MG63 (cell line): ENCODE measurements at regions not wholly inside any gene's neighbourhood (a gene's known extent, or its start where the extent isn't known, plus 50 kb on each side); places are given as distances from the start of the nearest gene placed in this dataset.
"Not testable (repeated sequence)": the region's sequence is repeated elsewhere in the genome, so short reads cannot be mapped to it uniquely, and the experiment has no call there.

Source experiments
- DNase-seq: peaks from one replicate; pipeline ENCODE4 v3.0.0-alpha.2; 2020
- H3K27me3 ChIP-seq: fragments of 250-450 bp; sonication (Bioruptor Pico); 2 replicates; pipeline ENCODE4 v1.5.1; 2020; ENCODE audit warnings: mild to moderate bottlenecking, moderate library complexity
- H3K36me3 ChIP-seq: fragments of 250-450 bp; sonication (Bioruptor Pico); 2 replicates; pipeline ENCODE4 v1.5.1; 2020; ENCODE audit warnings: mild to moderate bottlenecking, moderate library complexity
- H3K4me3 ChIP-seq: fragments of 250-450 bp; sonication (Bioruptor Pico); 2 replicates; pipeline ENCODE4 v1.5.1; 2020; ENCODE audit warnings: mild to moderate bottlenecking, moderate library complexity
- H3K9me3 ChIP-seq: fragments of 250-450 bp; sonication (Bioruptor Pico); 2 replicates; pipeline ENCODE4 v1.5.1; 2020; ENCODE audit warnings: mild to moderate bottlenecking, moderate library complexity

DNA sequence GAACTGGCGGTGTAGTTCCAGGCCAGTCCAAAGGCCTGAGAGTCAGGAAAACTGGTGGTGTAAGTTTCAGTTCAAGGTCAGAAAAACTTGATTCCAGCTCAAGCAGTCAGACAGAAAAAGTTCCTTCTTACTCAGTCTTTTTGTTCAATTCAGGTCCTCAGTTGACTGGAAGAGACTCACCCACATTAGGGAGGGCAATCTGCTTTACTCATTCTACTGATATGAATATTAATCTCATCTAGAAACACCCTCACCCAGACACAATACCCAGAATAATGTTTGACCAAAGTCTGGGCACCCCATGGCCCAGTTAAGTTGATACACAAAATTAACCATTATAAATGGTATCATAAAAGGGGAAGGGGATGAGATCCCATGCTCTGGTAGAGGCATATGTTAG, 50.1 kb upstream of the LTA4H start:
- Histone ChIP-seq H3K4me3 (no peak overlapping the region), H3K27me3 (no peaks in the 10 kb centered on the region), H3K9me3 (peaks cover 5% of the 10 kb centered on the region; the same call in 1 of the 2 replicates), H3K36me3 (no peaks in the 10 kb centered on the region)
- no peak for DNase-seq

DNA sequence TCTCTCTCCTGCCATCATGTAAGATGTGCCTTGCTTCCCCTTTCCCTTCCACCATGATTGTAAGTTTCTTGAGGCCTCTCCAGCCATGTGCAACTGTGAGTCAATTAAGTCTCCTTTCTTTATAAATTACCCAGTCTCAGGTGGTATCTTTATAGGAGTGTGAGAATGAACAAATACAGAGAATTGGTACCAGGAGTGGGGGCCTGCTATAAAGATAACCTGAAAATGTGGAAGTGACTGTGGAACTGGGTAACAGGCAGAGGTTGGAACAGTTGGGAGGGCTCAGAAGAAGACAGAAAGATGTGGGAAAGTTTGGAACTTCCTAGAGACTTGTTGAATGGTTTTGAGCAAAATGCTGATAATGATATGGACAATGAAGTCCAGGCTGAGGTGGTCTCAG, 50.8 kb upstream of the LTA4H start:
- H3K4me3 ChIP-seq, H3K9me3 ChIP-seq, H3K27me3 ChIP-seq, DNase-seq, H3K36me3 ChIP-seq: not testable (repeated sequence)

DNA sequence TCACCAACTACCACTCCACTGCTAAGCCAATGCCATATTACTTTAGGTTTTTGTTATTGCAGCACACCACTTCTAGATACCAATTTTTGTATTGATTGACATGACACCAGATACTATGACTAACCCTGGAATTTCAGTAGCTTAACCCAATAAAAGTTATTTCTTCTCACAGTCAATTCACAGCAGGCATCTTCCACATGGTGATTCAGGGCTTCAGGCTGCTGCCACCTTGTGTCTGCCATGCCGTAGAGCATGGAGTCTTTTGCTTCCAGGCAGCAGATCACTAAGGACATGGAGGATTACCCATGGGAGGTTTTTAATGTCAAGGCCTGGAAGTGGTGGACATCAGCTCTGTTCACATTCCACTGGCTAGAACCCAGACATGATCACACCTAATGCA, 56.4 kb upstream of the LTA4H start:
- no peaks in the 10 kb centered on the region for H3K36me3 ChIP-seq
- no peaks in the 10 kb centered on the region for H3K27me3 ChIP-seq
- H3K9me3 ChIP-seq = peaks cover 2% of the 10 kb centered on the region
- no peak overlapping the region for H3K4me3 ChIP-seq
- DNase-seq = no peak

DNA sequence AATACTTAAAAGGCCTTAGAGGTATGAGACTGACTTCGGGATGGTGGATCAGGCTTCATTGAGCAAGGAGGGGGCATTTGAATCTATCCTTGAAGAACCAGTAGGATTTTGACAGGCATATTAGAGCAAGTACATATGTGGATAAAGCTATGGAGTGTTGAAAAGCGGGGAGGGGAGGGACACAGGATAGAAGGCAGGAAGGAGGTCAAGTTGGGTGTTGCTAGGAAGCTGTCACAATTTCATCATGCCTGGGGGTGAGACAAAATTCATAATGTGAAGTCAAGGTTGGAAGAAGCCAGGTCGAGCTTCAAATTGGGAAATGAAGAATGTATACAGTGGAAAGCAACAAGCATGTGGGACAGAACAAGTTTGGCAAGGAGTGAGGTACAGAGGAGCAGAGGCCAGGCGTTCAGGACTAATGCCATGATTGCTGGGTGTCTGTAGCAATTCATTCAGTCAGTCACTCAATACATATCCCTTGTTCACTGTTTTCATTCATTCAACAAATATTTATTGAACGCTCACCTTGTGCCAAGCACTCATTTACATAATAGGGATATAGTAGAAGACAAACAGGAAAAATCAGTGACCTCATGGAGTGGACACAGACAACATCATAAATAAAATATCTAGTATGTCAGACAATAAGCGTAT, 58.3 kb upstream of the LTA4H start:
- Histone ChIP-seq H3K36me3 (no peaks in the 10 kb centered on the region), H3K9me3 (peaks cover 2% of the 10 kb centered on the region), H3K27me3 (no peaks in the 10 kb centered on the region), H3K4me3 (no peak overlapping the region)
- DNase-seq = no peak

DNA sequence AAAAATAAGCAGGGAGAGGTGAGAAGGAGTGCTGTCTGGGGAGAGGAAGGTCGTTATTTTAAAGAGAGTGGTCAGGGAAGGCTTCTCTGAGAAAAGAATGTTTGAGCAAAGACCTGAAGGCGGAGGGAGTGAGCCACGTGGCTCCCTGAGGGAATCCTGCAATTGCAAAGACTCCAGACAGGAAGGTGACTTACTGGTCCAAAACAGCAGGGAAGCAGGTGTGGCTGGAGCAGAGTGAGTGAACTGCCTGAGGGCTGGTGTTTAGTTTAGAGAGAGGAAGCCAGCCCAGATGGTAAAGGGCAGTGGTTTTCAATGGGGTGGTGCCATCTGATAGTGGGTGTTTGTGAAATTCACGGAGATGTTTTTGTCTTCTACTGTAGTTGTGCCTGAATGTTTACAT, 58.8 kb upstream of the LTA4H start:
- Histone ChIP-seq H3K36me3 (no peaks in the 10 kb centered on the region), H3K4me3 (no peak overlapping the region), H3K9me3 (peaks cover 2% of the 10 kb centered on the region), H3K27me3 (no peaks in the 10 kb centered on the region)
- peak; percentile 56 for DNase-seq

DNA sequence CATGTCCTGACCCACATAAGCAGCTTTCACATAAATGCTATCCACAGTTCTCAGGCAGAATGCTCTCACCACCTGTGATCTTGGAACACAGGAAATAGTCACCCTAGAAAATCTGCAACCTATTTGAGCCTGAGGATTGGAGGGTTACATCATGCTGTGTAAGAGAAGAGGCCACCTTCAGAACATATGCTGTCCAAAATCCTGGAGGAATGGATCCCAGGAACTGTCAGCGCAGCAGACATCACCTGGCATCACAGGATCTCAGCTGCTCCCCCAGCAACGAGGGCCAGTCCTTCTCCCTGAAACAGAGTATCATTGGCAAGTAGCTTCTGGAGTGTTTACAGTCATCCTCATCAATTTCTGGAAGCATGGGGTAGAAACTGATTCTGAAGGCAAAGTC, 63.2 kb upstream of the LTA4H start:
- no peak for DNase-seq
- Histone ChIP-seq H3K36me3 (no peaks in the 10 kb centered on the region), H3K27me3 (no peaks in the 10 kb centered on the region), H3K4me3 (no peak overlapping the region), H3K9me3 (no peaks in the 10 kb centered on the region)

DNA sequence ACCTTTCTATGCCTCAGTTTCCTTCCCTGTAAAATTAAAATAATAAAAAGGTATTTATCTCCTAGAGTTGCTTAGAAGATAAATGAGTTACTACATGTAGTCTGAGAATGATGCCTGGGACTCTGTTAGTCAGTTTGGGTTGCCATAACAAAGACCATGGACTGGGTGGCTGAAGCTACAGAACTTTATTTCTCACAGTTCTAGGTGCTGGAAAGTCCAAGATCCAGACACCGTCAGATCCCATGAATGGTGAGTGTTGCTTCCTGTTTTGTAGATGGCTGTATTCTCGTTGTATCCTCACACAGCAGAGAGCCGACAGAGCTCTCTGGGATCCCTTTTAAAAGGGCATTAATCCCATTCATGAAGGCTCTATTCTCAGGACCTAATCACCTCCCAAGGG, 64.0 kb upstream of the LTA4H start:
- no peak overlapping the region for H3K4me3 ChIP-seq
- H3K36me3 ChIP-seq = no peaks in the 10 kb centered on the region
- no peak for DNase-seq
- H3K9me3 ChIP-seq = no peaks in the 10 kb centered on the region
- no peaks in the 10 kb centered on the region for H3K27me3 ChIP-seq

DNA sequence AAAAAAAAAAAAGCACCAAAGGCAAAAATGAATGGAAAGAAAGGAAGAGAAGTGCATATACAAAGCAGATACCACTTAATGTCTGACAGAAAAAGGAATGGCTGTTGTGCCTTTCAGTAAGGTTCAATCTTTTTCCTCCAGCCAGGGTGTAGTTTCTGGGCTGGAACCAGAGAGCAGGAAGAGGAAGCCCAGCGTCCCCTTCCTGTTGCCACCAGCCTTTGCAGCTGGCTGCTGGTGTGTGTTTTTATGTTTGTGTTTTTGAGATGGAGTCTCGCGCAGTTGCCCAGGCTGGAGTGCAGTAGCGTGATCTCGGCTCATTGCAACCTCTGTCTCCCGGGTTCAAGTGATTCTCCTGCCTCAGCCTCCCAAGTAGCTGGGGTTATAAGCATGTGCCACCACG, 64.6 kb upstream of the LTA4H start:
- no peak for DNase-seq
- Histone ChIP-seq H3K27me3 (no peaks in the 10 kb centered on the region), H3K4me3 (no peak overlapping the region), H3K9me3 (no peaks in the 10 kb centered on the region), H3K36me3 (no peaks in the 10 kb centered on the region)

DNA sequence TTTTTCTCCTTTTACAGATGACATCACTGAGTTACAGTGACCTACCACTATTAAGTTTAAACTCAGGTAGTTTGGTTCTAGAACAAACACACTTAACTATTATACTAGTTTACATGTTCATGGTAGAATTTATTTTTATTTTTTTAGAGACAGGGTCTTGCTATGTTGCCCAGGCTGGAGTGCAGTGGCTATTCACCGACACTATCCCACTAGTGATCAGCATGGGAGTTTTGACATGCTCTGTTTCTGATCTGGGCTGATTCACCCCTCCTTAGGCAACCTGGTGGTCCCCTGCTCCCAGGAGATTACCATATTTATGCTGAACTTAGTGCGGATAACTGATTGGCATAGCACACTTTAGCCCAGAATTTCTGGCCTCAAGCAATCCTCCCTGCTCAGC, 66.4 kb upstream of the LTA4H start:
- Histone ChIP-seq H3K36me3 (no peaks in the 10 kb centered on the region), H3K4me3 (no peak overlapping the region), H3K27me3 (no peaks in the 10 kb centered on the region), H3K9me3 (no peaks in the 10 kb centered on the region)
- DNase-seq = no peak

DNA sequence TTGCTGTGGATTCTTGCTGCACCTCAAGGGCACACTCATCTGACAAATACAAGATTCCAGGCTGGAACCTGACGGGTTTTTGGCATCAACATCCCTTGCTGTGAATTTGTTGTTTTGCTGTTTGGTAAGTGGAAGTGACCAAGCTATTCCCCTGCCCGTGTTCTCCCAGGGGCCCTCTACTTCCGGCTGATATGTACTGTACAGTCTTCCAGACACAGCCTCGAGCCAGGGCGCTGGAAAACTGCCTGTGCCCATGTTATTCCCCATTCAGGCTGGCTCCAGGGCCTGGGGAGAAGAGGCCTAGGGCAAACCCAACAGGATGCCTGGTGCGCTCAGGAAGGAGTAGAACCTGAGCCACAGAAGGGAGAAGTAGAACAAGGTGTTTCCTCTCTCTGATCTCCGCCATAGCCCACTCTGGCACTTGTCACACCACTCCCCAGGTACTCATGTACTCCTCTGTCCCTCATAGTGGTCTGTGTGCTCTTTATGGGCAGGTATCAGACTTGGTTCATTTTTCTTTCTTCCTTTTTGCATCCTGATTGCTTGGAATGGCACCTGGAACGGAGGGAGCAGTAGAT, 67.8 kb upstream of the LTA4H start:
- no peaks in the 10 kb centered on the region for H3K9me3 ChIP-seq
- no peaks in the 10 kb centered on the region for H3K36me3 ChIP-seq
- DNase-seq = no peak
- no peak overlapping the region for H3K4me3 ChIP-seq
- no peaks in the 10 kb centered on the region for H3K27me3 ChIP-seq

DNA sequence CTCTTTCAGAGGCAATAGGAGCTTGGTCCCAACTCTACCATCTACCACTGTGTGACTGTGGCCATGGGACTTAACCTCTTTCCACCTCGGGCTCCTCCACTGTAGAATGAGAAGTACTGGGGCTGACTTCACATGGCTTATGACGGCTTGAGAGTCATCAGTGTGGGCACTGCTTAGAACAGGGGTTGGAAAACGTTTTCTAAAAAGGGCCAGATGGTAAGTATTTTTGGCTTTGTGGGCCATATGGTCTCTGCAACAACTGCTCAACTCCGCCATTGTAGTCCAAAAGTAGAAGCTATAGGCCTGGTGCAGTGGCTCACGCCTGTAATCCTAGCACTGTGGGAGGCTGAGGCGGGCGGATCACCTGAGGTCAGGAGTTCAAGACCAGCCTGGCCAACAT, 69.2 kb upstream of the LTA4H start:
- H3K4me3 ChIP-seq = no peak overlapping the region
- H3K9me3 ChIP-seq = no peaks in the 10 kb centered on the region
- DNase-seq = no peak

DNA sequence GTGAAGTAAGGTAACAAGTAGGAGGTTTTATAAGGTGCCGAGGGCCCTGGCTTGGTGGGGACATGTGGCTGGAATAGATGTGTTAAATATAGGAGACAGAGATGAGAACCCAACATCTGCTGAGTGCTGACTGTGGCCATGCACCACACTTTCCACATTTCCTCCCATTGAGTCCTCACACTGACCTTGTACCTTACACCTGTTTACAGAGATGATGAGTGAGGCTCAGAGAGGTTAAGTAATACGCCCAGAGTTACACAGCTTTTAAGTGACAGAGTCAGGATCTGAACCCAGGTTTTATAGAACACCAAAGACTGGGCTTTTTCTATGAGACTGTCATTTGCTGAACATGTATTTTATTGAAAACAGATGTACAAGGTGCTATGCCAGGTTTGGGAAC, 70.8 kb upstream of the LTA4H start:
- no peak for DNase-seq

More for the DNA sequence above, 69.2 kb upstream of the LTA4H start:
- Histone ChIP-seq H3K27me3 (no peaks in the 10 kb centered on the region), H3K36me3 (no peaks in the 10 kb centered on the region)

DNA sequence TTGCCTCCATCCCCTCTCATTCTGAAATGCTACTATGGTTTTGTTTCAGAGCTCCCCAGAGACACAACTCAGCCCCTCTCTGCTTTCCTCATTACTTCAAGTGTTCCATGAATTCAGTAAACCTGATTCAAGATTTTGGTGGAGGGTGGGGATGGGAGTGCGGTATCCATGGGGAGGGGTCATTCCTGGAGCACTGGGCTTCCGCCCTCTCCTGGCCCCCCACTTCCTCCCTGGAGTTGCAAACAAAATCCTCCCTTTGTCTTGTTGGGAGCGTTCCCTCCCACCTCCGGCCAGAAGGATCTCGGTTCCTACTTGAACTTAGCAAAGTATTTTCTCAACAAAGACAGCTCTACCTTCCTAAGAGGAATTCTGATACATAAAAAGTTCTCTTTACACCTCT, 71.8 kb upstream of the LTA4H start:
- H3K4me3 ChIP-seq = no peak overlapping the region
- DNase-seq = no peak
- no peaks in the 10 kb centered on the region for H3K9me3 ChIP-seq
- H3K27me3 ChIP-seq = no peaks in the 10 kb centered on the region
- no peaks in the 10 kb centered on the region for H3K36me3 ChIP-seq

More for the DNA sequence above, 70.8 kb upstream of the LTA4H start:
- Histone ChIP-seq H3K9me3 (no peaks in the 10 kb centered on the region), H3K36me3 (no peaks in the 10 kb centered on the region), H3K4me3 (no peak overlapping the region), H3K27me3 (no peaks in the 10 kb centered on the region)

DNA sequence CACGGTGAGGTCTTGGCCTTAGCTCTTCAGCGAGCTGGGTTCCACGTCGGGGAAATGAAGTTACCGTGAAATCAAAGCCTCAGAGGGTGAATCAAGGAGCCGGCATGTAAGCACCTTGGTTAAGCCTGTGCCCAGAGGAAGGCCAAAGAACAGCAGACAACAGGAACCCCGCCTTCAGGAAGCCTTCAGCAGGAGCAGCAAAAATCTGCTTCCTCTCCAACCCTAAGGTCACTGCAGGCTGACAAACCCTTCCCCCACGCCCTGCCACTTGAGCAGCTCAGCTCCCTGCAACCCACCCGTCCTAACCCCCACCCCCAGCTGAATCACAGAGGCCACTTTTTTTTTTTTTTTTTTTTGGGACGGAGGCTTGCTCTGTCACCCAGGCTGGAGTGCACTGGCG, 72.9 kb upstream of the LTA4H start:
- Histone ChIP-seq H3K27me3 (no peaks in the 10 kb centered on the region), H3K9me3 (no peaks in the 10 kb centered on the region), H3K4me3 (no peak overlapping the region), H3K36me3 (no peaks in the 10 kb centered on the region)
- DNase-seq = no peak

DNA sequence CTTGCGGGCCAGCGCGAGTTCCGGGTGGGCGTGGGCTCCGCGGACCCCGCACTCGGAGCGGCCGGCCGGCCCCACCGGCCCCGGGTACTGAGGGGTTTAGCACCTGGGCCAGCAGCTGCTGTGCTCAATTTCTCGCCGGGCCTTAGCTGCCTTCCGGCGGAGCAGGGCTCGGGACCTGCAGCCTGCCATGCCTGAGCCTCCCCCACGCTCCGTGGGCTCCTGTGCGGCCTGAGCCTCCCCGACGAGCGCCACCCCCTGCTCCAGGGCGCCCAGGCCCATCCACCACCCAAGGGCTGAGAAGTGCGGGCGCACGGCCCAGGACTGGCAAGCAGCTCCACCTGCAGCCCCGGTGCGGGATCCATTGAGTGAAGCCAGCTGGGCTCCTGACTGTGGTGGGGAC, 73.6 kb upstream of the LTA4H start:
- not testable (repeated sequence) for H3K9me3 ChIP-seq, DNase-seq, H3K27me3 ChIP-seq, H3K36me3 ChIP-seq, H3K4me3 ChIP-seq

DNA sequence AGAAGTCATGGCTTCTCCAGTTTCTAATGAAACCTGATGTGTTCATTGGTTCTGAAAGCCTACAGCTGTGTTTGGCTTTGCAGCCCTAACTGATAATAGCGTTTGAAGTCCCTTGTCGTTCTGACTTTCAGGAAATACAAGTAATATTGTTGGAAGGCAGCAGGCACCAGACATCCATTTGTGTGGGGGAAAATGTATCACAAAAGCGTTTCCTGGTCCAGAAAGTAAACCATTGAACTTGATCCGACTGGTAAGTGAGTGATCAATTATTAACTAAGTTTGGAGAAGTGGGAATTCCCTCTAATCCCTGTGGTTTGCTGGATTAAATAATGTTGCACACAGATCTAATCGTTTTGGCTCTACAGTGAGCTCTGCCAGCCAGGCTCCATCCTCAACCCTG, 77.3 kb upstream of the LTA4H start:
- Histone ChIP-seq H3K4me3 (no peak overlapping the region), H3K36me3 (no peaks in the 10 kb centered on the region), H3K9me3 (no peaks in the 10 kb centered on the region), H3K27me3 (no peaks in the 10 kb centered on the region)
- no peak for DNase-seq

DNA sequence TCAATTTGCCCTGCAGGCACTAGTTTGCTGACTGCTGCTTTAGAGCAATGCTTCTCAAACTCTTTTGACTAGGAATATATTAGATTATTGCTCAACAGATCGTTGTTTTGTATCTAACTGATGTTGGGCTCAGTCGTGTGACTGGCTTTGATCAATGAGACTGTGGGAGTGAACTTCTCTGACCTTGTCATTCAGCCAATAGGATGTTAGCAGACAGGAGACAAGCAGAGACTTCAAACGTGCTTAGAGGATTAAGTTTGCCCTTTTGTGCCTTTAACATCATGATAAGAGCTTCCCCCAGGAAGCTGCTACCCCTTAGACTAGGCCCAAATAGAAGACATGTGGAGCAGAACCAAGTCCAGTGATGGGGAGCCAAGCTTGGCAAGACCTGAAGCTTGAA, 76.7 kb upstream of the ELK3 start:
- no peaks in the 10 kb centered on the region for H3K9me3 ChIP-seq
- DNase-seq = no peak

DNA sequence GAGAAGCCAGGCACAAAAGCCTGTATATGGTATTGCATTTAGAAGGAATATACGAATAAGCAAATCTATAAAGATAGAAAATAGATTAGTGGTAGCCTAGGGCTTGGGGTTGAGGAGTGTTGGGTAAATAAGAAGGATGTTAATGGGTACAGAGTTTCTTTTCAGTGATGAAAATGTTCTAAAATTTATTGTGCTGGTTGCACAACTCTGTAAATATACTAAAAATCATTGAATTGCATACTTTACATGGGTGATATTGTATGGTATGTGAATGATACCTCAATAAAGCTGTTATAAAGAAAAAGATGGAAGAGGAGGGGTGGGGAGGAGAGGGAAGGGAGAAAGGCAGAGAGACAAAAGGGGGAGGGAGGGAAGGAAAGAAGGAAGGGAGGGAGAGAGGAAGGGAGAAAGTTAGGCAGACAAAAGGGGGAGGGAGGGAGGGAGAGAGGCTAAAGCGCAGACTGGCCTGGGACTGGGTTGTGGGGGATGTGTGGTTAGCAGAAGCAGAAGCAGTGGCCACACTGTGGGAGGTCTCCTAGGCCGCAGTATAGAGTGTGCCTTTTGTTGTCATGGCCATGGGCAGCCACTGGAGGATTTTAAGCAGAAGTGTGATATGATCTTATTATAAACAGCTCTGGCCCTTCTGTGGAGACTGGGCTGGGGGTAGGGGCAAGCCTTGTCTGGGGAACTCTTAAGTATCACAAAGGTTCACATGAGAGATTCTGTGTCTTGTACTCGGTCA, 73.6 kb upstream of the ELK3 start:
- no peak for DNase-seq
- no peaks in the 10 kb centered on the region for H3K27me3 ChIP-seq
- H3K4me3 ChIP-seq = no peak overlapping the region
- no peaks in the 10 kb centered on the region for H3K36me3 ChIP-seq
- H3K9me3 ChIP-seq = no peaks in the 10 kb centered on the region

More for the DNA sequence above, 76.7 kb upstream of the ELK3 start:
- H3K27me3 ChIP-seq = no peaks in the 10 kb centered on the region
- no peaks in the 10 kb centered on the region for H3K36me3 ChIP-seq
- no peak overlapping the region for H3K4me3 ChIP-seq
